ENCODE measurements at regions not wholly inside any gene's neighbourhood (a gene's known extent, or its start where the extent isn't known, plus 50 kb on each side); places are given as distances from the start of the nearest gene placed in this dataset.

GRCh38 chr10:4678951-4679671 lies 146.9 kb upstream of the AKR1E2 start:
- TF ChIP-seq CTCF (IDR thresholded peaks at IDR 0.05; ENCODE audit: borderline replicate concordance, extremely low read depth, low read length, poor library complexity, severe bottlenecking) (no peak), EZH2 (IDR thresholded peaks at IDR 0.05; ENCODE audit: borderline replicate concordance, low read depth, low read length, severe bottlenecking) (no peak)
- Histone ChIP-seq H3K4me1 (ENCODE audit: insufficient read depth, low read length) (no peaks in the 10 kb centered on the region), H3K79me2 (ENCODE audit: insufficient read depth, low read length) (no peaks in the 10 kb centered on the region), H4K20me1 (ENCODE audit: insufficient read depth, low read length) (no peaks in the 10 kb centered on the region), H3K9me3 (ENCODE audit: insufficient read depth, low read length, severe bottlenecking) (no peaks in the 10 kb centered on the region), H3K4me3 (ENCODE audit: low read depth in 1 of 2, low read length in 2 of 2) (no peak overlapping the region), H2AFZ (ENCODE audit: low read depth, low read length) (0 out of 2 replicates have a peak overlapping the region, but pooled peaks have one; percentile 21), H3K27me3 (ENCODE audit: insufficient read depth, low read length, poor library complexity) (no peaks in the 10 kb centered on the region), H3K36me3 (ENCODE audit: insufficient read depth, low read length) (no peaks in the 10 kb centered on the region), H3K27ac (ENCODE audit: low read length) (no peak overlapping the region), H3K4me2 (ENCODE audit: insufficient read depth, low read length) (no peak overlapping the region), H3K9ac (ENCODE audit: low read depth, low read length) (no peak overlapping the region)
- no peak for ATAC-seq (ENCODE audit: insufficient read depth, low read depth)
- no peak for DNase-seq

GRCh38 chr10:4678023-4678950 lies 147.7 kb upstream of the AKR1E2 start:
- no peak for ATAC-seq (ENCODE audit: insufficient read depth, low read depth)
- Histone ChIP-seq H3K9ac (ENCODE audit: low read depth, low read length) (no peak overlapping the region), H3K4me1 (ENCODE audit: insufficient read depth, low read length) (no peaks in the 10 kb centered on the region), H2AFZ (ENCODE audit: low read depth, low read length) (no peak overlapping the region), H3K9me3 (ENCODE audit: insufficient read depth, low read length, severe bottlenecking) (no peaks in the 10 kb centered on the region), H3K4me2 (ENCODE audit: insufficient read depth, low read length) (no peak overlapping the region), H3K36me3 (ENCODE audit: insufficient read depth, low read length) (no peaks in the 10 kb centered on the region), H3K27me3 (ENCODE audit: insufficient read depth, low read length, poor library complexity) (no peaks in the 10 kb centered on the region), H3K4me3 (ENCODE audit: low read depth in 1 of 2, low read length in 2 of 2) (no peak overlapping the region), H4K20me1 (ENCODE audit: insufficient read depth, low read length) (no peaks in the 10 kb centered on the region), H3K79me2 (ENCODE audit: insufficient read depth, low read length) (no peaks in the 10 kb centered on the region), H3K27ac (ENCODE audit: low read length) (no peak overlapping the region)
- no peak for TF ChIP-seq EZH2 (IDR thresholded peaks at IDR 0.05; ENCODE audit: borderline replicate concordance, low read depth, low read length, severe bottlenecking)
- no peak for TF ChIP-seq CTCF (IDR thresholded peaks at IDR 0.05; ENCODE audit: borderline replicate concordance, extremely low read depth, low read length, poor library complexity, severe bottlenecking)
- no peak for DNase-seq

GRCh38 chr10:4677296-4678021 lies 148.5 kb upstream of the AKR1E2 start:
- TF ChIP-seq EZH2 (IDR thresholded peaks at IDR 0.05; ENCODE audit: borderline replicate concordance, low read depth, low read length, severe bottlenecking), result no peak
- TF ChIP-seq CTCF (IDR thresholded peaks at IDR 0.05; ENCODE audit: borderline replicate concordance, extremely low read depth, low read length, poor library complexity, severe bottlenecking), result no peak
- Histone ChIP-seq H3K4me2 (ENCODE audit: insufficient read depth, low read length) (no peak overlapping the region), H3K4me1 (ENCODE audit: insufficient read depth, low read length) (no peaks in the 10 kb centered on the region), H3K79me2 (ENCODE audit: insufficient read depth, low read length) (no peaks in the 10 kb centered on the region), H3K4me3 (ENCODE audit: low read depth in 1 of 2, low read length in 2 of 2) (no peak overlapping the region), H3K9me3 (ENCODE audit: insufficient read depth, low read length, severe bottlenecking) (no peaks in the 10 kb centered on the region), H3K27me3 (ENCODE audit: insufficient read depth, low read length, poor library complexity) (no peaks in the 10 kb centered on the region), H4K20me1 (ENCODE audit: insufficient read depth, low read length) (no peaks in the 10 kb centered on the region), H3K36me3 (ENCODE audit: insufficient read depth, low read length) (no peaks in the 10 kb centered on the region), H3K9ac (ENCODE audit: low read depth, low read length) (no peak overlapping the region), H3K27ac (ENCODE audit: low read length) (no peak overlapping the region), H2AFZ (ENCODE audit: low read depth, low read length) (no peak overlapping the region)
- DNase-seq, result no peak
- no peak for ATAC-seq (ENCODE audit: insufficient read depth, low read depth)

Measured in DND-41 (cell line).